Natural killer cell treated with Interleukin-12 subunit alpha and Interleukin-12 subunit beta and Interleukin-15 and Interleukin-18, amount 100 ng/mL, for 72 hours (primary cell): ENCODE measurements at regions not wholly inside any gene's neighbourhood (a gene's known extent, or its start where the extent isn't known, plus 50 kb on each side); places are given as distances from the start of the nearest gene placed in this dataset.
"Not testable (repeated sequence)": the region's sequence is repeated elsewhere in the genome, so short reads cannot be mapped to it uniquely, and the experiment has no call there.

Source experiments
- ATAC-seq, 2 donors: fragments of 150-1000 bp; cut with Tn5 transposase in 1 of 2; sonication (Bioruptor Pico), chemical (Tn5 transposase) in 1 of 2; 2 replicates each; pipeline ENCODE4 v1.10.0; 2021
- DNase-seq: peaks from one replicate; pipeline ENCODE4 v3.0.0; 2022; ENCODE audit warnings: low spot score
- H3K27ac Mint-ChIP-seq, 2 donors: 1 replicate in 1 of 2; 2 replicates in 1 of 2; pipeline ENCODE4 v1.8.0; 2022; ENCODE audit warnings: mixed read lengths in 2 of 2, mild to moderate bottlenecking in 1 of 2, moderate library complexity in 1 of 2
- H3K27me3 Mint-ChIP-seq, 2 donors: 1 replicate in 1 of 2; 2 replicates in 1 of 2; pipeline ENCODE4 v1.8.0; 2022; ENCODE audit warnings: mixed read lengths in 2 of 2
- H3K36me3 Mint-ChIP-seq: one replicate; pipeline ENCODE4 v1.8.0; 2022; ENCODE audit warnings: mixed read lengths
- H3K4me1 Mint-ChIP-seq, 2 donors: 1 replicate in 1 of 2; 2 replicates in 1 of 2; pipeline ENCODE4 v1.8.0; 2022; ENCODE audit warnings: low read depth in 2 of 2, mixed read lengths in 2 of 2, mild to moderate bottlenecking in 1 of 2
- H3K4me3 Mint-ChIP-seq: one replicate; pipeline ENCODE4 v1.8.0; 2022; ENCODE audit warnings: mixed read lengths
- H3K9me3 Mint-ChIP-seq: 2 replicates; pipeline ENCODE4 v1.8.0; 2022; ENCODE audit warnings: mixed read lengths

- H3K4me1 Mint-ChIP-seq, result peaks cover 9 to 12% of the 10 kb centered on the region in 2 donors
Measured at GRCh38 chr11:13134066-13134465, 125.0 kb downstream of the RASSF10 start.

GRCh38 chr11:13134886-13135285 lies 125.8 kb downstream of the RASSF10 start:
- no peak for ATAC-seq
- Mint-ChIP-seq H3K27me3 (peaks cover 22 to 35% of the 10 kb centered on the region in 2 donors), H3K36me3 (no peaks in the 10 kb centered on the region), H3K9me3 (no peaks in the 10 kb centered on the region), H3K27ac (no peak overlapping the region), H3K4me3 (no peak overlapping the region), H3K4me1 (peaks cover 9 to 12% of the 10 kb centered on the region in 2 donors)
- DNase-seq, result no peak

More at GRCh38 chr11:13134066-13134465, 125.0 kb downstream of the RASSF10 start:
- no peak for DNase-seq
- Mint-ChIP-seq H3K27me3 (peaks cover 24 to 39% of the 10 kb centered on the region in 2 donors), H3K36me3 (no peaks in the 10 kb centered on the region), H3K4me3 (no peak overlapping the region), H3K9me3 (no peaks in the 10 kb centered on the region), H3K27ac (no peak overlapping the region)
- no peak for ATAC-seq

DNA sequence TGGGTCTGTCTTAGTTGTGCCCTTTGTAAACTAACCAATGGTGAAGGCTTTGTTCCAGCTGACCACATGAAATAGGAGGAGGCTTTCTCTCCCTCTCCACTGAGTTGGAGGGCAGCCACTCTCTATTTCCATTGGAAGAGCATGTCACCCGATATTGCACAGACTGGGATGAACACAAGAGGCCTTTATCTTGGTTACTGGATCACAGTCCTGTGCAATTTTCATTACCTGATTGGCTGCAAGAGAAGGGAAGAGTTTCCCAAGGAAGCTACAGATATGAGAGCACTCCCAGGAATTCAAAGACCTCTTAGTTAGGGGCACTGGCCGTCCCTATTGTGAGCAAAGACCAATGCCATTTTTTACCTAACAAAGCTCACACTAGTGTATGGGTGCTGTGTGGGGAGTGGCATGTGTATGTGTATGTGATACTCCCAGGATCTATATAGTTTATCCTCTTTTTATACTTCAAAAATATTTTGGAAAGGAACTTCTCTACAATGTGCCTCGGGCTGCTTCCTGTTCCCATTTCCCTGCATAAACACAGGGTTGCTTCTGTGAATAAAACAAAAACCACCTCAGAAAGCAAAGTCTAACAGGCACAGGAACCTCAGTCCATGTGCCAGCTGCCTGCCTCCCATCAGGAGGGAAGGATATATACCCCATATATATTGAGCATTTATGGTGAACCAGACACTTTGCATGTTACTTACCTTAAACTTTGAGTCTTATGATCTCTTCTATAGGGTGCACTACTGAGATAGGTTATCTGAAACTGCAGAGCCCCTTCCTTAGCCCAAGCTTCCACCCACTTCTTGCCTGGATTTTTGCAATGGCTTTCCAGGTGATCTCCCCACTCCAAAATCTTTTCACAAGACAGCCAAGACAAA lies 126.5 kb downstream of the RASSF10 start:
- ATAC-seq (peak in 1 of 2 donors; percentile 40), DNase-seq (no peak)
- Mint-ChIP-seq H3K4me1 (peaks cover 9 to 12% of the 10 kb centered on the region in 2 donors), H3K27me3 (peaks cover 20 to 40% of the 10 kb centered on the region in 2 donors), H3K9me3 (no peaks in the 10 kb centered on the region), H3K36me3 (no peaks in the 10 kb centered on the region), H3K4me3 (no peak overlapping the region), H3K27ac (no peak overlapping the region)

- no peak overlapping the region for H3K27ac Mint-ChIP-seq
- no peaks in the 10 kb centered on the region for H3K36me3 Mint-ChIP-seq
- peaks cover 22 to 45% of the 10 kb centered on the region in 2 donors for H3K27me3 Mint-ChIP-seq
- no peak overlapping the region for H3K4me3 Mint-ChIP-seq
- no peak for DNase-seq
- H3K4me1 Mint-ChIP-seq, result peaks cover 8 to 11% of the 10 kb centered on the region in 2 donors
- no peaks in the 10 kb centered on the region for H3K9me3 Mint-ChIP-seq
- peak in 1 of 2 donors; percentile 28 for ATAC-seq
Measured at GRCh38 chr11:13136272-13136596, 127.1 kb downstream of the RASSF10 start.

DNA sequence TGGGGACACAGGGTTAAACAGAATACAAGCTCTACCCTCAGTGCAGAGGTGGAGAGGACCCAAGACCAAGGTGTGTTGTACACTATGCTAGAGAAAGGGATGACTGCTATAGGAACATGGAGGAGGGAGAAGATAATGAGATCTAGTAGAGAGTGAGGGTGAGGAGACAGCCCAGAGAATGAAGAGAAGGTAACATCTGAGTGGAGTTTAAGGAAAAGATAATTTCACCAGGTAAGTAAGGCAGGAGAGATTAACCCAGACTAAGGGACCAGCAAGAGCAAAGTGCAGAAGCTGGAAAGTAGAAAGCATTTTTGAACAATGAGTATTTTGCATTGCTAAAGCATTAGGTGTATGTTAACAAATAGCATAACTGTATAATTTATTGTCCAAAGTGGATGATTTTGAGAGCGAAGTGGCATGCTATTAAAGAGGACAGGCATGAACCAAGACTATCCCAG lies 128.8 kb downstream of the RASSF10 start:
- Mint-ChIP-seq H3K36me3 (no peaks in the 10 kb centered on the region), H3K27ac (no peak overlapping the region), H3K4me1 (peaks cover 0 to 3% of the 10 kb centered on the region in 2 donors), H3K9me3 (no peaks in the 10 kb centered on the region), H3K27me3 (peaks cover 24 to 45% of the 10 kb centered on the region in 2 donors), H3K4me3 (no peak overlapping the region)
- no peak for DNase-seq
- ATAC-seq, result no peak

- H3K27ac Mint-ChIP-seq, H3K36me3 Mint-ChIP-seq, H3K4me1 Mint-ChIP-seq, DNase-seq, H3K9me3 Mint-ChIP-seq, ATAC-seq, H3K4me3 Mint-ChIP-seq: not testable (repeated sequence)
- H3K27me3 Mint-ChIP-seq, result peaks cover 27 to 49% of the 10 kb centered on the region in 2 donors
Measured at GRCh38 chr11:13139085-13139484, 130.0 kb downstream of the RASSF10 start.

GRCh38 chr11:13140028-13140870 lies 131.1 kb downstream of the RASSF10 start:
- no peaks in the 10 kb centered on the region for H3K9me3 Mint-ChIP-seq
- H3K4me3 Mint-ChIP-seq, result no peak overlapping the region
- no peaks in the 10 kb centered on the region for H3K4me1 Mint-ChIP-seq
- H3K36me3 Mint-ChIP-seq, result no peaks in the 10 kb centered on the region
- no peak overlapping the region for H3K27ac Mint-ChIP-seq
- DNase-seq (no peak), ATAC-seq (no peak)
- H3K27me3 Mint-ChIP-seq, result peaks cover 24 to 45% of the 10 kb centered on the region in 2 donors

DNA sequence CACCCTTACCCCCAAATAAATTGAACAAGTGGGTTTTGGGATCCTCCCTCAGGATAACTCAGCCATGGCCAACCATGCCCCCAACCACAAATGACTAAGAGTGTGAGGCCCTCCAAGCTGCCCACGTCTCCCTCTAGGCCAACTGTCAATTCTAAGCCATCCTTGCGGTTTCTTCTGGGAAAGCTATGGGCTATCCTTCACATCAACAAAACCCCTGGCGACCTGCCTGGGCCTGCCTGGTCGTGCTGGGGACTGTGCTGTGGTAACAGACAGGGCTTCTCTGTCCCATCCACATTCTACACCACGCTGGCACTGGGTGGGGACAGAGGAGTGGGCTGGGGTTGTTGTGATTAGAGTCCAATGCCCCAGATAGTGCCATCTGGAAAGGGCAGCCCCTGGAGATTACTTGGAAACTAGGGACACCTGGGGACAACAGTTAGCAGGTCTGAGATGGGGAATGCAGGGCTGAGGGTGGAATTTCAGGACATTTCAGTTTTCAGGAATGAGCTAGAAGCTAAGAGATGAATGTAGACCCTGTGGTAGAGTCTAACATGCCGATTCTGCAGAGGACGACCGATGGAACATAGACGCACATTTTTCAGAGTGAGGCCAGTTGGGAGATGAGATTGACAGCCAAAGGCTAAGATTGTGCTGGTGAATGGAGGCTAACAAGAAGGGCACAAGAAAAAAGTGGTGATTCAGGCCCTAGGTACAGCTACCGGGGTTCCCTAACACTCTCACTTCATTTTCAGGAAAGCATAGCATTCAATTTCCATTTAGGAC lies 131.9 kb downstream of the RASSF10 start:
- H3K4me3 Mint-ChIP-seq, result no peak overlapping the region
- no peaks in the 10 kb centered on the region for H3K4me1 Mint-ChIP-seq
- H3K27ac Mint-ChIP-seq, result no peak overlapping the region
- no peaks in the 10 kb centered on the region for H3K9me3 Mint-ChIP-seq
- H3K36me3 Mint-ChIP-seq, result no peaks in the 10 kb centered on the region
- DNase-seq (no peak), ATAC-seq (no peak)
- H3K27me3 Mint-ChIP-seq, result peaks cover 29 to 43% of the 10 kb centered on the region in 2 donors

- no peaks in the 10 kb centered on the region for H3K4me1 Mint-ChIP-seq
- DNase-seq (no peak), ATAC-seq (no peak)
- H3K9me3 Mint-ChIP-seq, result no peaks in the 10 kb centered on the region
- no peak overlapping the region for H3K4me3 Mint-ChIP-seq
- no peak overlapping the region for H3K27ac Mint-ChIP-seq
- H3K27me3 Mint-ChIP-seq, result peaks cover 29 to 34% of the 10 kb centered on the region in 2 donors
- no peaks in the 10 kb centered on the region for H3K36me3 Mint-ChIP-seq
Measured at GRCh38 chr11:13141731-13142709, 132.9 kb downstream of the RASSF10 start.

- peaks cover 22 to 30% of the 10 kb centered on the region in 2 donors for H3K27me3 Mint-ChIP-seq
- ATAC-seq, result no peak
- no peak overlapping the region for H3K27ac Mint-ChIP-seq
- H3K4me1 Mint-ChIP-seq, result no peaks in the 10 kb centered on the region
- no peaks in the 10 kb centered on the region for H3K9me3 Mint-ChIP-seq
- H3K36me3 Mint-ChIP-seq, result no peaks in the 10 kb centered on the region
- no peak overlapping the region for H3K4me3 Mint-ChIP-seq
- no peak for DNase-seq
Measured at GRCh38 chr11:13143486-13144297, 133.9 kb upstream of the BMAL1 start.

DNA sequence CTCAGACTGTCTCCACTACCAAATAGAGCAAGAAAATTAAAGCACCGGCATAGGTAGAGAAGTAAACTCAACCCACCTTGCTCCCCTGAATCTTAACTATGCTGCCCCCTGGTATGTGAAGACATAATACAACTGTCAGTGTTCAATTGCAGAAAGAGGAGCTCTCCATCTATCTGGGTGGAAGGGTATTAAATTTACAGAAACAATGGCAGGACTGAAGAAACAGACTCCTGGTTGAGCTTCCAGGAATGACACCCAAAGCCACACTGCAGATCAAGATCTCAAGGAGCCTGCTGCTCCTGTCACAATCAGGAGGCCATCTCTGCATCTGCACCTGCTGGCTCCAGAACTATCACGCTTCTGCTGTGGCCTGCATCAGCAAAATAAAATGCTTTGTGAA lies 132.1 kb upstream of the BMAL1 start:
- no peak for DNase-seq
- no peak for ATAC-seq
- H3K27ac Mint-ChIP-seq, result no peak overlapping the region
- H3K4me1 Mint-ChIP-seq, result no peaks in the 10 kb centered on the region
- H3K36me3 Mint-ChIP-seq, result no peaks in the 10 kb centered on the region
- H3K9me3 Mint-ChIP-seq, result no peaks in the 10 kb centered on the region
- peaks cover 16 to 25% of the 10 kb centered on the region in 2 donors for H3K27me3 Mint-ChIP-seq
- no peak overlapping the region for H3K4me3 Mint-ChIP-seq

DNA sequence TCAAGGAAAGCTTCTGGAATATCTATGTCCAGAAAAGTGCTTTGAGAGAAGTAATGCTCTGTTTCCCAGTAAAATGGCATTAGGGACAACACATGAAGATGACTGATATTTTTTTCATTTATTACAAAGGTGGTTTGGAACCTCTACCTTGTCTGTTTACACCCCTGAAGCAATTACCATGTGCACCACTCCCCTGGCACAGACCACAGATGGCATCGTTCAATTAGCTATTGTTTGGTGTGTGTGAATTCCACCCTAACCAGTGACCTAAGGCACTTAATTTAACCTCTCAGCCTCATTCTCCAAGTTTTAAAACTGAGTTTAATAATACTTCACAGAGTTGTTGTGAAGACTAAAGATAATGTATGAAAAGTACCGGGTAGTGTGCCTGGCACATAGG lies 127.6 kb upstream of the BMAL1 start:
- Mint-ChIP-seq H3K27me3 (peaks cover 24 to 30% of the 10 kb centered on the region in 2 donors), H3K27ac (no peak overlapping the region), H3K9me3 (no peaks in the 10 kb centered on the region), H3K4me1 (no peaks in the 10 kb centered on the region), H3K36me3 (no peaks in the 10 kb centered on the region), H3K4me3 (no peak overlapping the region)
- ATAC-seq (no peak), DNase-seq (no peak)
